ENCODE measurements at regions not wholly inside any gene's neighbourhood (a gene's known extent, or its start where the extent isn't known, plus 50 kb on each side); places are given as distances from the start of the nearest gene placed in this dataset.

DNA sequence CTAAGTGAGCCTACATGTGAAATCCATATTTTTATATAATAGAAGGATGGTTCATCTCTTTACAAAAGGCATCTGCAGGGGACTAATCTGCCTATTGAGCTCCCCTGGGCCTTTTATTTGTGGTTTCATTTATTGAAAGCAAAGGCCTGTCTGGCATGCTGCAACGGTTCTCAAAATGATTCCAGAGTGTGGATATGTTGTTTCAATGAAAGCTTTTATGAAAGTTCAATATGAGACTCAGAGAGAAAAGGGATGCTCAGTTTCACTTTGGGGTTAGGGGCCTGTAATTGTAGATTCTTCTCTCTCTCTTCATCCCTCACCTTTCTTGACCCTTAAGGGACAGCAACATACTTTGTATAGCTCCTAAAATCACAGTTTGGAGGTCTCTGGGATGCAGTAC lies 204.2 kb upstream of the CASK start:
- TF ChIP-seq, protein P1, sequence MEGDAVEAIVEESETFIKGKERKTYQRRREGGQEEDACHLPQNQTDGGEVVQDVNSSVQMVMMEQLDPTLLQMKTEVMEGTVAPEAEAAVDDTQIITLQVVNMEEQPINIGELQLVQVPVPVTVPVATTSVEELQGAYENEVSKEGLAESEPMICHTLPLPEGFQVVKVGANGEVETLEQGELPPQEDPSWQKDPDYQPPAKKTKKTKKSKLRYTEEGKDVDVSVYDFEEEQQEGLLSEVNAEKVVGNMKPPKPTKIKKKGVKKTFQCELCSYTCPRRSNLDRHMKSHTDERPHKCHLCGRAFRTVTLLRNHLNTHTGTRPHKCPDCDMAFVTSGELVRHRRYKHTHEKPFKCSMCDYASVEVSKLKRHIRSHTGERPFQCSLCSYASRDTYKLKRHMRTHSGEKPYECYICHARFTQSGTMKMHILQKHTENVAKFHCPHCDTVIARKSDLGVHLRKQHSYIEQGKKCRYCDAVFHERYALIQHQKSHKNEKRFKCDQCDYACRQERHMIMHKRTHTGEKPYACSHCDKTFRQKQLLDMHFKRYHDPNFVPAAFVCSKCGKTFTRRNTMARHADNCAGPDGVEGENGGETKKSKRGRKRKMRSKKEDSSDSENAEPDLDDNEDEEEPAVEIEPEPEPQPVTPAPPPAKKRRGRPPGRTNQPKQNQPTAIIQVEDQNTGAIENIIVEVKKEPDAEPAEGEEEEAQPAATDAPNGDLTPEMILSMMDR (IDR thresholded peaks at IDR 0.05; ENCODE audit: low read depth, low read length, missing control alignments) = no peak
- no peak overlapping the region for H3K4me3 ChIP-seq (ENCODE audit: low read depth, low read length)
- DNase-seq (ENCODE audit: low read depth) = no peak

DNA sequence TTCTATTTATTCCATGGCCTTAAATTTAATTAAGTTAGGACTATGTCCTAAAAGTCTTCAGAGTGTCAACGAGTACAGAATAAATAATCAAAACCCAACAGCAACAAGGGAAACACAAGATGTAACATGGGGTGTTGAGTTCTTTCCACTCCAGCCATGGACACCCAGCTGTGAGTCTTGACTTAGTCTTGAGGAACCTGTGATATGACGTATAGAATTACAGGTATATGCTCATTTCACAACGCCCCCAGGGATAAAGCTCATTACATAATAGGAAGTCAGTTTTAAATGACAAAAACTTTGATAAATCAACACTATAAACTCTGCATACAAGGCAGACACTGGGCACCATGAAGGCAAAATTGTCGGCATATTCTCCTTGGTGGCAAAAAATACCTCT lies 200.0 kb upstream of the CASK start:
- TF ChIP-seq, protein P1 (IDR thresholded peaks at IDR 0.05; ENCODE audit: low read depth, low read length, missing control alignments) = no peak
- no peak for DNase-seq (ENCODE audit: low read depth)
- H3K4me3 ChIP-seq (ENCODE audit: low read depth, low read length) = no peak overlapping the region

DNA sequence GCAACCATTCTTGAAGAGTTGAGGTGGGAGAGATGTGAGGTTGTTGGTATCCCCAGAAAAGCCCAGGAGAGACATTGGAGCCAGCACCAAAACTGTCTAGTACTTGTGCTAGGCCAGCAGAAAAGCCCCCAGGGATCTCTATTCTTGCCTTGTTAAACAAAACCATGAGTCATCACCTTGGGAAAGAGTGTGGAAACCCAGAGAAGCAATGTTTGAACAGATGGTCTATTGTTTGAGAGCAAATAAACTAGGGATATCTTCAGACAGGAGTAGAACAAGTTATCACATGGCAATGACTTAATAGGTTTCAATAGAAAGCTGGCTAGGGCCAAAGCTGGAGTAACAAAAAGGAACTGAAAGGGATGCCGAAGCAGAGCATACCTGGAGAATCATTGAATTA lies 195.7 kb upstream of the CASK start:
- DNase-seq (ENCODE audit: low read depth) = no peak
- TF ChIP-seq, protein P1 (IDR thresholded peaks at IDR 0.05; ENCODE audit: low read depth, low read length, missing control alignments) = no peak
- no peak overlapping the region for H3K4me3 ChIP-seq (ENCODE audit: low read depth, low read length)

DNA sequence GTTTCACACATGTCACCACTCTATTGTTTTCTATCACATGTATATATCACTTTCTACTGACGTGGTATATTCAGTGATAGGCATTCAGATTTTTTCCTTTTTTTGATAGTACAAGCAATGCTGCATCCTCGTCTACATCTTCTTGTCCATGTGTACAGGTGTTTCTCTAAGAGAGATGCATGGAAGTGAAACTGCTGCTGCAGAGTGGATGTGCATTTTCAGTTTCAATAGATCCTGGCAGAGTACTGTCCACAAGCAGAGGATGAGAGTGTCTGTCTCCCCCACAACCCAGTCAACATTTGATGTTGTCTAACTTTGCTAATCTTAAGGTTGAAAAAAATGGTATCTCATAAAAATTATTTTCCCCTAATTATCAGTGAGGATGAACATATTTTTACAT lies 194.0 kb upstream of the CASK start:
- H3K4me3 ChIP-seq (ENCODE audit: low read depth, low read length) = no peak overlapping the region
- TF ChIP-seq, protein P1 (IDR thresholded peaks at IDR 0.05; ENCODE audit: low read depth, low read length, missing control alignments) = no peak
- DNase-seq (ENCODE audit: low read depth) = no peak

DNA sequence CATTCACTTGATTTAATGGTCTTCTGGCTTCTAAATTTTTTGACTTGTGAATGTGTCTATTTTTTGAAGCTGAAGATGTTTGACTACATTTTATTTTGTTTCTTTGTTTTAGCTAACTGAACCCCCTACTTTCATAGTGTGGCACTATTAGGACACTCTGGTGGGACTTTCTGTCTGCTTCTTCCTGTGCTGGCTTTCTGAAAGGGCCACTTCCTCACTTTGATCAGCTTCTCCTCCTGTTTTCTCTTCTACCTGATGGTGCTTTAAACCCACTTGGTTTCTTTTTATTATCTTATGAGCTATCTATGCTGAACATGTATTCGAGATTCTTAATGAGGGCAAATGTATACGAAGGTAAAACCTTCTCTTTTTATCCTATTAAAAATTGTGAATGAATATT lies 186.1 kb upstream of the CASK start:
- no peak overlapping the region for H3K4me3 ChIP-seq (ENCODE audit: low read depth, low read length)
- TF ChIP-seq, protein P1 (IDR thresholded peaks at IDR 0.05; ENCODE audit: low read depth, low read length, missing control alignments) = no peak
- DNase-seq (ENCODE audit: low read depth) = no peak

- no peak for DNase-seq (ENCODE audit: low read depth)
- no peak overlapping the region for H3K4me3 ChIP-seq (ENCODE audit: low read depth, low read length)
- TF ChIP-seq, protein P1 (IDR thresholded peaks at IDR 0.05; ENCODE audit: low read depth, low read length, missing control alignments) = no peak
Measured at GRCh38 chrX:42107495-42108488, 184.4 kb upstream of the CASK start.

GRCh38 chrX:42106556-42106955 lies 183.2 kb upstream of the CASK start:
- TF ChIP-seq, protein P1 (IDR thresholded peaks at IDR 0.05; ENCODE audit: low read depth, low read length, missing control alignments) = no peak
- no peak for DNase-seq (ENCODE audit: low read depth)
- H3K4me3 ChIP-seq (ENCODE audit: low read depth, low read length) = no peak overlapping the region
